Neural cell (in vitro differentiated cells): ENCODE measurements at regions not wholly inside any gene's neighbourhood (a gene's known extent, or its start where the extent isn't known, plus 50 kb on each side); places are given as distances from the start of the nearest gene placed in this dataset.

Experiments
- H2AFZ ChIP-seq: fragments of 200-600, 300-800 bp; sonication (generic), shearing (Covaris generic); 2 replicates; pipeline ENCODE4 v1.6.0; 2014; ENCODE audit warnings: low read depth, mild to moderate bottlenecking, antibody characterized with exemption, low read length, moderate library complexity
- H3F3A ChIP-seq: fragments of 200-600 bp; shearing (Covaris generic); 2 replicates; pipeline ENCODE4 v1.6.1; 2016; ENCODE audit warnings: mild to moderate bottlenecking, moderate library complexity, mixed read lengths, antibody characterized with exemption, low read length; ENCODE audit not compliant: insufficient read depth, poor library complexity, severe bottlenecking
- H3K27ac ChIP-seq: fragments of 200-600, 300-800 bp; sonication (generic), shearing (Covaris generic); 2 replicates; pipeline ENCODE4 v1.5.1; 2014; ENCODE audit warnings: mild to moderate bottlenecking, low read length, moderate library complexity
- H3K27me3 ChIP-seq: fragments of 300-800, 200-600 bp; sonication (generic), shearing (Covaris generic); 2 replicates; pipeline ENCODE4 v1.6.0; 2014; ENCODE audit warnings: mild to moderate bottlenecking, low read depth, low read length, moderate library complexity; ENCODE audit not compliant: insufficient read depth
- H3K36me3 ChIP-seq: fragments of 300-800, 200-600 bp; sonication (generic), shearing (Covaris generic); 2 replicates; pipeline ENCODE4 v1.5.1; 2014; ENCODE audit warnings: mild to moderate bottlenecking, antibody characterized with exemption, low read length, moderate library complexity; ENCODE audit not compliant: insufficient read depth
- H3K4me2 ChIP-seq: fragments of 300-800, 200-600 bp; sonication (generic), shearing (Covaris generic); 2 replicates; pipeline ENCODE4 v1.6.0; 2014; ENCODE audit warnings: mild to moderate bottlenecking, low read length
- H3K4me3 ChIP-seq: fragments of 300-800, 200-600 bp; sonication (generic), shearing (Covaris generic); 2 replicates; pipeline ENCODE4 v1.5.1; 2014; ENCODE audit warnings: mild to moderate bottlenecking, low read length, moderate library complexity
- H3K79me2 ChIP-seq: fragments of 200-600 bp; shearing (Covaris generic); replicated peaks from 2 replicates; pipeline ENCODE4 v1.6.0; 2014; ENCODE audit warnings: mild to moderate bottlenecking, low read length, moderate library complexity; ENCODE audit not compliant: insufficient read depth
- H3K9ac ChIP-seq: fragments of 300-800, 200-600 bp; sonication (generic), shearing (Covaris generic); 2 replicates; pipeline ENCODE4 v1.6.1; 2016; ENCODE audit warnings: mild to moderate bottlenecking, low read length, mixed read lengths
- H3K9me2 ChIP-seq: fragments of 200-600 bp; shearing (Covaris generic); 2 replicates; pipeline ENCODE4 v1.6.1; 2016; ENCODE audit warnings: mild to moderate bottlenecking, low read length, mixed read lengths; ENCODE audit not compliant: insufficient read depth
- H3K9me3 ChIP-seq: fragments of 200-600, 300-800 bp; sonication (generic), shearing (Covaris generic); 2 replicates; pipeline ENCODE4 v1.6.1; 2016; ENCODE audit warnings: mild to moderate bottlenecking, mixed run types, low read length, moderate library complexity, mixed read lengths
- H4K20me1 ChIP-seq: fragments of 200-600 bp; shearing (Covaris generic); 2 replicates; pipeline ENCODE4 v1.6.1; 2016; ENCODE audit warnings: mild to moderate bottlenecking, mixed run types; ENCODE audit not compliant: insufficient read depth
- EP300 ChIP-seq: fragments of 450-650 bp; conservative IDR thresholded peaks from 2 replicates; pipeline ENCODE4 v1.6.1; 2014; ENCODE audit warnings: antibody characterized with exemption, mild to moderate bottlenecking, moderate library complexity; ENCODE audit not compliant: poor library complexity, severe bottlenecking
- EZH2 ChIP-seq: fragments of 200-600, 300-800 bp; shearing (Covaris generic), sonication (generic); IDR thresholded peaks from 2 replicates; pipeline ENCODE4 v1.6.1; 2014; ENCODE audit warnings: antibody characterized with exemption, low read length, borderline replicate concordance, mild to moderate bottlenecking; ENCODE audit not compliant: insufficient read depth, poor library complexity, severe bottlenecking
- MXI1 ChIP-seq: fragments of 450-650 bp; conservative IDR thresholded peaks from 2 replicates; pipeline ENCODE4 v1.6.1; 2014; ENCODE audit warnings: antibody characterized with exemption, mild to moderate bottlenecking; ENCODE audit not compliant: poor library complexity, severe bottlenecking
- POLR2AphosphoS5 ChIP-seq: IDR thresholded peaks from 2 replicates; pipeline ENCODE4 v1.6.1; 2012
- RAD21 ChIP-seq: fragments of 450-650 bp; conservative IDR thresholded peaks from 2 replicates; pipeline ENCODE4 v1.6.1; 2014; ENCODE audit warnings: antibody characterized with exemption, mild to moderate bottlenecking, moderate library complexity
- SMC3 ChIP-seq: fragments of 450-650 bp; conservative IDR thresholded peaks from 2 replicates; pipeline ENCODE4 v1.6.1; 2014; ENCODE audit warnings: antibody characterized with exemption, mild to moderate bottlenecking, moderate library complexity; ENCODE audit not compliant: poor library complexity
- TAF1 ChIP-seq: IDR thresholded peaks from 2 replicates; pipeline ENCODE4 v1.6.1; 2012; ENCODE audit warnings: low read depth
- TF ChIP-seq, protein P1 (sequence below): IDR thresholded peaks from 2 replicates; pipeline ENCODE4 v1.6.1; 2012; ENCODE audit warnings: borderline replicate concordance
- TF ChIP-seq, protein P2 (sequence below): fragments of 450-650 bp; IDR thresholded peaks from 2 replicates; pipeline ENCODE4 v1.5.1; 2014; ENCODE audit warnings: antibody characterized with exemption, mild to moderate bottlenecking, moderate library complexity; ENCODE audit not compliant: poor library complexity, severe bottlenecking

DNA sequence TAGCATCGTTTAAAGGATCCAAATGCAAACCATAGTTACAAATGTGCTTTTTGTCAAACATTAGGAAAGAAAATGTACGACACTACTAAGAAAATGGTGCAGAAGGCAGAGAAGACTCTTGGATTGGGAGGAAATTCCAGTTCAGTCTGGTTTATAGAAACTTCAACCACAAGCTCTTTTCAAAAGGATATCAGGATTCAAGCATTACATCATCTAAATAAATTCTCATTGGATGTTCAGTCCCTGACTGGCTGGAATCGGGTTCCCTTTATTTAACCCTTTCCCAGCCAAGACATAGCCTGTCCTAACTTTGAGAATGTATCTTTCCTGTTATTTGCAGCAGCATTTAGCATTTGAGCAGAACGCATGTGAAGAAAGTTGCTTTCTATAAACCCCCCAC is 184.6 kb downstream of the LMO4 start:
- no peak overlapping the region for H2AFZ ChIP-seq
- no peaks in the 10 kb centered on the region for H3F3A ChIP-seq
- H3K9me2 ChIP-seq, result no peaks in the 10 kb centered on the region
- no peaks in the 10 kb centered on the region for H3K79me2 ChIP-seq
- H3K27me3 ChIP-seq, result no peaks in the 10 kb centered on the region
- TF ChIP-seq RAD21 (no peak), MXI1 (no peak), POLR2AphosphoS5 (no peak), SMC3 (no peak), EZH2 (no peak), EP300 (no peak), TAF1 (no peak)
- TF ChIP-seq, protein P1, sequence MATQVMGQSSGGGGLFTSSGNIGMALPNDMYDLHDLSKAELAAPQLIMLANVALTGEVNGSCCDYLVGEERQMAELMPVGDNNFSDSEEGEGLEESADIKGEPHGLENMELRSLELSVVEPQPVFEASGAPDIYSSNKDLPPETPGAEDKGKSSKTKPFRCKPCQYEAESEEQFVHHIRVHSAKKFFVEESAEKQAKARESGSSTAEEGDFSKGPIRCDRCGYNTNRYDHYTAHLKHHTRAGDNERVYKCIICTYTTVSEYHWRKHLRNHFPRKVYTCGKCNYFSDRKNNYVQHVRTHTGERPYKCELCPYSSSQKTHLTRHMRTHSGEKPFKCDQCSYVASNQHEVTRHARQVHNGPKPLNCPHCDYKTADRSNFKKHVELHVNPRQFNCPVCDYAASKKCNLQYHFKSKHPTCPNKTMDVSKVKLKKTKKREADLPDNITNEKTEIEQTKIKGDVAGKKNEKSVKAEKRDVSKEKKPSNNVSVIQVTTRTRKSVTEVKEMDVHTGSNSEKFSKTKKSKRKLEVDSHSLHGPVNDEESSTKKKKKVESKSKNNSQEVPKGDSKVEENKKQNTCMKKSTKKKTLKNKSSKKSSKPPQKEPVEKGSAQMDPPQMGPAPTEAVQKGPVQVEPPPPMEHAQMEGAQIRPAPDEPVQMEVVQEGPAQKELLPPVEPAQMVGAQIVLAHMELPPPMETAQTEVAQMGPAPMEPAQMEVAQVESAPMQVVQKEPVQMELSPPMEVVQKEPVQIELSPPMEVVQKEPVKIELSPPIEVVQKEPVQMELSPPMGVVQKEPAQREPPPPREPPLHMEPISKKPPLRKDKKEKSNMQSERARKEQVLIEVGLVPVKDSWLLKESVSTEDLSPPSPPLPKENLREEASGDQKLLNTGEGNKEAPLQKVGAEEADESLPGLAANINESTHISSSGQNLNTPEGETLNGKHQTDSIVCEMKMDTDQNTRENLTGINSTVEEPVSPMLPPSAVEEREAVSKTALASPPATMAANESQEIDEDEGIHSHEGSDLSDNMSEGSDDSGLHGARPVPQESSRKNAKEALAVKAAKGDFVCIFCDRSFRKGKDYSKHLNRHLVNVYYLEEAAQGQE, result no peak
- TF ChIP-seq, protein P2, sequence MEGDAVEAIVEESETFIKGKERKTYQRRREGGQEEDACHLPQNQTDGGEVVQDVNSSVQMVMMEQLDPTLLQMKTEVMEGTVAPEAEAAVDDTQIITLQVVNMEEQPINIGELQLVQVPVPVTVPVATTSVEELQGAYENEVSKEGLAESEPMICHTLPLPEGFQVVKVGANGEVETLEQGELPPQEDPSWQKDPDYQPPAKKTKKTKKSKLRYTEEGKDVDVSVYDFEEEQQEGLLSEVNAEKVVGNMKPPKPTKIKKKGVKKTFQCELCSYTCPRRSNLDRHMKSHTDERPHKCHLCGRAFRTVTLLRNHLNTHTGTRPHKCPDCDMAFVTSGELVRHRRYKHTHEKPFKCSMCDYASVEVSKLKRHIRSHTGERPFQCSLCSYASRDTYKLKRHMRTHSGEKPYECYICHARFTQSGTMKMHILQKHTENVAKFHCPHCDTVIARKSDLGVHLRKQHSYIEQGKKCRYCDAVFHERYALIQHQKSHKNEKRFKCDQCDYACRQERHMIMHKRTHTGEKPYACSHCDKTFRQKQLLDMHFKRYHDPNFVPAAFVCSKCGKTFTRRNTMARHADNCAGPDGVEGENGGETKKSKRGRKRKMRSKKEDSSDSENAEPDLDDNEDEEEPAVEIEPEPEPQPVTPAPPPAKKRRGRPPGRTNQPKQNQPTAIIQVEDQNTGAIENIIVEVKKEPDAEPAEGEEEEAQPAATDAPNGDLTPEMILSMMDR, result no peak
- no peaks in the 10 kb centered on the region for H4K20me1 ChIP-seq
- no peaks in the 10 kb centered on the region for H3K9me3 ChIP-seq
- H3K4me3 ChIP-seq, result no peak overlapping the region
- H3K9ac ChIP-seq, result no peak overlapping the region
- no peak overlapping the region for H3K4me2 ChIP-seq
- no peaks in the 10 kb centered on the region for H3K36me3 ChIP-seq
- no peak overlapping the region for H3K27ac ChIP-seq

DNA sequence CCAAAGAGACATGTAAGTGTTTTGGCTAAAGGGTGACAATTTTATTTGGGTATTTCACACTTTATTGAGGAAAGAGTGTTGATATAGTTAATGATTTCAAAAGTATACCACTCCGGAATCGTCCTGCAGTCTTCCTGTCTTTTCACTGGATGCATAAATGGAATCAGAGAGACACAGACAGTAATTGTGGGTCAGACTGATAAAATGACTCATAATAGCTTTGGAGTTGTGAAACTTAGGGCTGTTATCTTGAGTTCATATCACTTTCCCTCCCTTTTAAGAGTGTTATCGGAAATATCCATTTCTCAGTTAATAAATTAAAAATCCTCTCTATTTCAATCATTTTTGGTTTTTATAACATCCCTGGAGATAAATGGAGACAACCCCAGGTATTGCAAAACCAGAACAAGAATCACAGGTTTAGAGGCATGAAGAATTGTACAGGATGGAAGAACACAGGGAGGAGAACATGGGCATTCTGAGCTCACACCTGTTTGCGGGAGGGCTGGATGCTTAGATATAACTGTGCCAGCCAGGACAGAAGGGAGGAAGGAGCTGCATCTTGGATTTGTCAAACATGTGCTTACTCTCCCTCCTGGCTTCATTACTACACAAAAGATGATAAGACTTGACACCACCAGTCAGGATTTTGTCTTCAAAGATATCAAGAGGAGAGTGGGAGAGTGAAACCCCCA is 185.4 kb downstream of the LMO4 start:
- Histone ChIP-seq H4K20me1 (no peaks in the 10 kb centered on the region), H3F3A (no peaks in the 10 kb centered on the region), H3K36me3 (no peaks in the 10 kb centered on the region), H3K27ac (no peak overlapping the region), H3K4me3 (no peak overlapping the region), H3K27me3 (no peaks in the 10 kb centered on the region), H3K9me2 (no peaks in the 10 kb centered on the region), H2AFZ (no peak overlapping the region), H3K4me2 (no peak overlapping the region), H3K79me2 (no peaks in the 10 kb centered on the region), H3K9ac (no peak overlapping the region), H3K9me3 (no peaks in the 10 kb centered on the region)
- TF ChIP-seq POLR2AphosphoS5, result no peak

DNA sequence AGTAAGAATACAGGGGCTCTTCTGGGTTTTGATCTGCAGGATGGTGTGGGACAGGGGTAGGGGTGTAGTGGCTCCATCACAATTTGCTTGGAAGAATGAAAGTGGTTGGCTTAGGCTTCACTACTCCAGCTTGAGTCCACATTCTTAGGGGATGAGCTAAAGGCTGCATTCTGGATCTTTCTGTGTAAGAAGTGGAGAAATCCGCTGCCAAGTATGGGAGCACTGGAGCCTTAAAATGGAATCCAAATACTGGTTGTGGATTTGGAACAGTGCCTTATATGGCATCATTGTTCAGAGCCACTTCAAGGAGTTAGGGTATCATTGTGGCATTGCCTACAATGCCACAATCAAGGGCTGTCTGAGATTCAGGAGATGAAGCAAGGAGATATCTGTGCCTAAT is 187.1 kb downstream of the LMO4 start:
- no peak overlapping the region for H2AFZ ChIP-seq
- no peaks in the 10 kb centered on the region for H3K79me2 ChIP-seq
- H3F3A ChIP-seq, result no peaks in the 10 kb centered on the region
- TF ChIP-seq, protein P1, result no peak
- TF ChIP-seq, protein P2, result no peak
- TF ChIP-seq SMC3, result no peak
- TF ChIP-seq EP300, result no peak
- TF ChIP-seq MXI1, result no peak
- TF ChIP-seq TAF1, result no peak
- no peak for TF ChIP-seq RAD21
- TF ChIP-seq POLR2AphosphoS5, result no peak
- no peak for TF ChIP-seq EZH2
- no peaks in the 10 kb centered on the region for H3K9me3 ChIP-seq
- no peaks in the 10 kb centered on the region for H4K20me1 ChIP-seq
- H3K9ac ChIP-seq, result no peak overlapping the region
- H3K4me3 ChIP-seq, result no peak overlapping the region
- H3K27ac ChIP-seq, result no peak overlapping the region
- H3K27me3 ChIP-seq, result no peaks in the 10 kb centered on the region
- no peaks in the 10 kb centered on the region for H3K36me3 ChIP-seq
- H3K9me2 ChIP-seq, result no peaks in the 10 kb centered on the region
- no peak overlapping the region for H3K4me2 ChIP-seq
